ENCODE measurements at regions not wholly inside any gene's neighbourhood (a gene's known extent, or its start where the extent isn't known, plus 50 kb on each side); places are given as distances from the start of the nearest gene placed in this dataset.
"Not testable (repeated sequence)": the region's sequence is repeated elsewhere in the genome, so short reads cannot be mapped to it uniquely, and the experiment has no call there.

GRCh38 chr6:6749702-6750491 is 161.4 kb downstream of the LY86 start:
- peak; percentile 53 for DNase-seq

- no peak for DNase-seq
These were observed 162.2 kb downstream of the LY86 start for GRCh38 chr6:6750594-6751265.

- no peak for DNase-seq
These were observed 162.7 kb downstream of the LY86 start for GRCh38 chr6:6751266-6751596.

- DNase-seq, result peak; percentile 54
These were observed 163.1 kb downstream of the LY86 start for GRCh38 chr6:6751619-6752023.

- no peak for DNase-seq
These were observed 163.6 kb downstream of the LY86 start for GRCh38 chr6:6752129-6752528.

- no peak for DNase-seq
These were observed 164.8 kb downstream of the LY86 start for GRCh38 chr6:6753301-6753700.

GRCh38 chr6:6756526-6756925 is 168.0 kb downstream of the LY86 start:
- no peak for DNase-seq

- no peak for DNase-seq
These were observed 170.0 kb downstream of the LY86 start for GRCh38 chr6:6758546-6758914.

- DNase-seq, result peak; percentile 20
These were observed 170.6 kb downstream of the LY86 start for GRCh38 chr6:6758915-6759654.

- DNase-seq, result no peak
These were observed 171.5 kb downstream of the LY86 start for GRCh38 chr6:6760002-6760401.

GRCh38 chr6:6762566-6762965 is 174.0 kb downstream of the LY86 start:
- not testable (repeated sequence) for DNase-seq

GRCh38 chr6:6764764-6765434 is 176.4 kb downstream of the LY86 start:
- DNase-seq, result no peak

- DNase-seq, result no peak
These were observed 177.8 kb downstream of the LY86 start for GRCh38 chr6:6766230-6766905.

- DNase-seq, result no peak
These were observed 180.9 kb downstream of the LY86 start for GRCh38 chr6:6769466-6769865.

- no peak for DNase-seq
These were observed 182.9 kb downstream of the LY86 start for GRCh38 chr6:6771224-6771945.

GRCh38 chr6:6771964-6772363 is 183.4 kb downstream of the LY86 start:
- DNase-seq, result no peak

- DNase-seq, result no peak
These were observed 184.2 kb downstream of the LY86 start for GRCh38 chr6:6772751-6773150.

- DNase-seq, result no peak
These were observed 186.6 kb downstream of the LY86 start for GRCh38 chr6:6775074-6775473.

GRCh38 chr6:6780231-6780630 is 191.7 kb downstream of the LY86 start:
- DNase-seq, result no peak

GRCh38 chr6:6781172-6781872 is 192.8 kb downstream of the LY86 start:
- no peak for DNase-seq

GRCh38 chr6:6781873-6782227 is 193.3 kb downstream of the LY86 start:
- DNase-seq, result no peak

- no peak for DNase-seq
These were observed 195.2 kb downstream of the LY86 start for GRCh38 chr6:6783721-6784120.
